DMS79 treated with DMSO at 0.1 percent for 48 hours (cell line): ENCODE measurements at regions not wholly inside any gene's neighbourhood (a gene's known extent, or its start where the extent isn't known, plus 50 kb on each side); places are given as distances from the start of the nearest gene placed in this dataset.
"Not testable (repeated sequence)": the region's sequence is repeated elsewhere in the genome, so short reads cannot be mapped to it uniquely, and the experiment has no call there.

Source experiments
- DNase-seq: peaks from one replicate; lab custom pipeline; 2025; lab: John Stamatoyannopoulos, UW

DNA sequence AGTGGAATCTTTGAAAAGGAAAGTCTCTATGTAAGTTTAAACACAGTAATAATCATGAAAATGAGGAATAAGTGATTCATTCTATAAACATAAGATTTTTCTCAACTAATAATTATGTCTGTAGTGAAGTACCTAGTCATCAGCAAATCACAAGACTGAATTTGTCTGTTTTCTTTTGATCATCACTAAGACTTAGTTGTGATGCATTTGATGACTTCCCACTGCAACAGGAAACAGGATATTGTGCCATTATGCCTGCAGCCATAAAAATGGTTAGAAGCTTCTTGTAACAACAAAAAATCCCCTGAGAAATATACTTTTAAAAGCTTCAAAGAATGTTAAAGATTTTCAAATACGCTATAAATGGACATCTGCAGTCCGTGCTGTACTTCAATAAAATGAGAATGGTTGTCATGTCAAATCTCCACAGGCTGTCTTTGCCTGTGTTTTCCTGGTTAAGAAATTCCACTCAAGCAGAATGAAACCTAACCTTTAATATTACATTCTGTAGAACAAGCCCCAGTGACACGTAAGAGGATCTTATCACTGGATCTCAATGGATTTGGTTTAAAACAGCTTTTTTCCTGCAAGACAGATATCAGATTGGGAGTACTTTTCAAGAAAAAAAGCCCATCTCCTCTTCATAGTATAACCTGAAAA lies 1262.3 kb upstream of the PHF14 start:
- DNase-seq: no peak

DNA sequence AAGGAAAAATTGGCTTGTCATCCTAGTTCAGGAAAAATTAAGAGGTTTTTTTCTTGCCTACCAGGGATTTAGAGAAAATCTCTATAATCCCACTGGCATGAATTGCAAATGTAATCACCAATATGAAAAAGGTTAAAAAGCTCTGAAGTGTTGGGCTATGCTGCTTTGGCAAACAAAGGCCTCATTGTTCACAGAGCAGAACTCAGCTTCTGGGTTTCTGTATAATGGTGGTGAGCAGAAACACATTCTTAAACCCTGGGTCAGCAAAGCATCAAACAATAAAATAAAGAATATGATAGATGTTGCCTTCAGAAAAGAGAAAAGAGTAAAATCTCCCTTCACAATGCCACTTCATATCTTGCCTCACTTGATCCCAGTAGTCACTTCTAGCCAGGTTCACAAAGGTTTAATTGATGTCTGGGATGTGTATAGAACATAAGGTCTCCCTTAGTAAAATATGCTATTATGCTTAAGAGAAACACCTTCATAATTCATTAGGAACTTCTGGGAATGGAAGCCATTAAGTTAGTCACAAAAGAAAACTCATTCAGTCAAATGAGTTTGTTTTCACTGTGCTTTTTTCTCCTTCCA lies 1255.5 kb upstream of the PHF14 start:
- no peak for DNase-seq

DNA sequence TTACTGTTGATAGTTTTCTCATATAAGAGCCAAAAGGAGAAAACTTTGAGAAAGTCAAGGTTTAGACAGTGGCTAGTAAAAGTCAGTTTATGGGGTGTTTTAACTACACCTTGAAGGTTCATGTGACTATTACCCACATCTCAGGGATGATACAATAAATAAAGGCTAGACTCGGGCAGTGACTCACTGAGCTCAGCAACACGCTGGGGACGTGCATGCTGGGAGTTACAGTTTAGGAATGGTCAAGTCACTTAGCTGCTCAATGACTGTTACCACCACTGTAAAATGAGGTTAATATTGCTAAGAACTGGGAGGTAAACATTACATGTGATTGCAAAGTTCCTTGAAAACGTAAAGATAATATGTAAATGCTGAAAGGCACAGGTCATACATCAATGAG lies 1254.4 kb upstream of the PHF14 start:
- no peak for DNase-seq

DNA sequence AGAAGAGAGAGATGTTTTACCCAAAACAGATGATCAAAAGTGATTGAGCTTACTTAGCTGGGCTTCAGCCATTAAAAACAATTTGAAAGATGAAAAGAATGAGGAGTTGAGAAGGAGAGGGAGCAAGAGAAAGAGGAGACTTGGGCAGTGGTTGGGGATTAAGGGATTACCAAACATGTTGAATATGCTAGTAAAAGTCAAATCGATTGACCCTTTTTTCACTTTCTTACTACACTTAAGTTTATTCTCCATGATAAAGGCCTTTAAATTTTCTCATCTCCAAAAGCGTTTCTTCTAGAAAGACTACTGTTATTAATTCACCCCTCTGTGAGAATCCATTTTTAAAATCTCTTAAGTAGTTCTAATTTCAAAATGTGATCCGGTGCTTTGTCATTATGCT lies 1254.0 kb upstream of the PHF14 start:
- DNase-seq: no peak

DNA sequence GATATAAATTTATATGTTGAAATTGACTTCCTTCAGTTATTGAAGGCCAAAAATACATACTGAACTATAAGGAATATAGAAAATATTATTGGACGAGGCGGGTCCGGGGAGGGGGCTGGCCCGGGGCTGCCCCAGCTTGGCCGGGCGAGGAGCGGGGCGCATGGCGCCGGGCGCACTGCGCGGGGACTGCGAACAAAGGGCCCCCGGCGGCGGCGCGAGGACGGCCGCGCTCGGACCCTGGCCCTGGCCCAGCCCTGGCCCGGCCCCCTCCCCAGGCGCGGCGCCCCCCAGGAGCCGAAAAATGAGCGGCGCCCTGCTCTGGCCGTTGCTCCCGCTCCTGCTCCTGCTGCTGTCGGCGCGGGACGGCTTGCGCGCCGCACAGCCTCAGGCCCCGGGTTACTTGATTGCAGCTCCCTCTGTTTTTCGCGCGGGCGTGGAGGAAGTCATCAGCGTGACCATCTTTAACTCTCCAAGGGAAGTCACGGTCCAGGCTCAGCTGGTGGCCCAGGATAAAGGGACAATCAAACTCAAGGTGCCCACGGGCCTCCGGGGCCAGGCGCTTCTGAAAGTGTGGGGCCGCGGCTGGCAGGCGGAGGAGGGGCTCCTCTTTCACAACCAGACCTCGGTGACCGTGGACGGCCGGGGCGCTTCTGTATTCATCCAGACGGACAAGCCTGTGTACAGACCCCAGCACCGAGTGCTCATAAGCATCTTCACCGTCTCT lies 1247.6 kb upstream of the PHF14 start:
- not testable (repeated sequence) for DNase-seq

DNA sequence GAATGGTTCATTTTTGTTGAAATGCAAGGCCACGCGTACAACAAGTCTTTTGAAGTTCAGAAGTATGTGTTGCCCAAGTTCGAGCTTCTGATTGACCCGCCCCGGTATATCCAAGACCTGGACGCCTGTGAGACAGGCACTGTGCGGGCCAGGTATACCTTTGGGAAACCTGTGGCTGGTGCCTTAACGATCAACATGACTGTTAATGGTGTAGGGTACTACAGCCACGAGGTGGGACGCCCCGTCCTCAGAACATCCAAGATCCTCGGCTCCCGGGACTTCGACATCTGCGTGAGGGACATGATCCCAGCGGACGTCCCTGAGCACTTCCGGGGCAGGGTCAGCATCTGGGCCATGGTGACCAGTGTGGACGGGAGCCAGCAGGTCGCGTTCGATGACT lies 1246.9 kb upstream of the PHF14 start:
- not testable (repeated sequence) for DNase-seq

DNA sequence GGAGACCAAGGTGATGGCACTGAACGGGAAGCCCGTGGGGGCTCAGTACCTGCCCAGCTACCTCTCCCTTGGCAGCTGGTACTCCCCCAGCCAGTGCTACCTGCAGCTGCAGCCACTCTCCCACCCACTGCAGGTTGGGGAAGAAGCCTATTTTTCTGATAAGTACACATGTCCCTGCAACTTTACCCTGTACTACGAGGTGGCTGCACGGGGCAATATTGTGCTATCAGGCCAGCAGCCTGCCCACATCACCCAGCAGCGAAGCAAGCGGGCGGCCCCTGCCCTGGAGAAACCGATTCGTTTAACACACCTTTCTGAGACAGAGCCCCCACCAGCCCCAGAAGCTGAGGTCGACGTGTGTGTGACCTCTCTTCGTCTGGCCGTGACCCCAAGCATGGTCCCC lies 1246.2 kb upstream of the PHF14 start:
- DNase-seq: not testable (repeated sequence)

DNA sequence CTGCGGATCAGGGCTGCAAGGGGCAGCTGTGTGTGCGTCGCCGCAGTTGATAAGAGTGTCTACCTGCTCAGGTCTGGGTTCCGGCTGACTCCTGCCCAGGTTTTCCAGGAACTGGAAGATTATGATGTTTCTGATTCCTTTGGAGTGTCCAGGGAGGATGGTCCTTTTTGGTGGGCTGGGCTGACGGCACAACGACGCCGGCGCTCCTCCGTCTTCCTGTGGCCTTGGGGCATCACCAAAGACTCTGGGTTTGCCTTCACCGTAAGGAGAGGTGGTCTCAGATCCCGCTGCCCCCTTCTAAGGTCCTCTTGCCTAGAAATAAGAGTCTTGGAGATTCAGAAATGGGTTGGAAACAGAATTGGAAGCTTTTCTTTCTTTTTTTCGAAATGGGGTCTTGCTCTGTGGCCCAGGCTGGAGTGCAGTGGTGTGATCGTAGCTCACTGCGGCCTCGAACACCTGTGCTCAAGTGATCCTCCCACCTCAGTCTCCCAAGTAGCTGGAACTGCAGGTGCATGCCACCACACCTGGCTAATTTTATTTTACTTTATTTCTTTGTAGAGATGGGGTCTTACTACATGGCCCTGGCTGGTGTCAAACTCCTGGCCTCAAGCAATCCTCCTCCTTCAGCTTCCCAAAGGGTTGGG lies 1245.5 kb upstream of the PHF14 start:
- DNase-seq: not testable (repeated sequence)

DNA sequence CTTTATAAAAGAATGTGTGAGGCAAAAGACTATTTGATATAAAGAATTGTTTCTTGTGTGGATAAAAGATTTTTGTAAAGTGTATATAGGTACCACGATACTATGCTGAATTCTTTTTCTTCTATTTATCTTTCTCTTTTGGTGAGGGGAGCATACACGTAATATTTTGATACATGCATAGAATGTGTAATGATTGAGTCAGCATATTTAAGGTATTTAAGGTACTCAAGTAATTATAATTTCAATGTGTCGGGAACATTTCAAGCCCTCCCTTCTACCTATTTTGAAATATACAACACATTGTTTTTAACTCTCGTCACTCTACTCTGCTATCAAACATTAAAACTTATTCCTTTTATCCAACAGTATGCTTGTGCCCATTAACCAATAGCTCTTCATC lies 1221.6 kb upstream of the PHF14 start:
- no peak for DNase-seq

DNA sequence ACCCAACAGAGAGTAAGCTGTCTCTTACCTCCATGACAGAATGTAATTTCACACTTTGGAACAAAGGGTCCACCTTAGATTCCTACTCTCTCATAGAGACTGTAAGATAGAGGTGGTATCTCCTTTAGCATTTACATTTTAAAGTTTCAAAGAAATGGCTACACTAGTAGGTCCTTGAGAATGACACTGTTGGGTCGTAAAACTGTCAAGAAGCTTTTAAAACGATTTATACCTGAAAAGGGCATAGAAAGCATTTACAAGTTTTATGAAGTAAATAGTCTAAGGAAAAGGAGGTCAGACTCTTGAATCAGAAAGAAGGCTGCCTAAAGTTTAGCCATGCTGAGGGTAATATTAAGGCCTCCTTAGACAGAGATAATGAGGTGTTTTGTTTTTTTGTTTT lies 1212.4 kb upstream of the PHF14 start:
- DNase-seq: no peak

DNA sequence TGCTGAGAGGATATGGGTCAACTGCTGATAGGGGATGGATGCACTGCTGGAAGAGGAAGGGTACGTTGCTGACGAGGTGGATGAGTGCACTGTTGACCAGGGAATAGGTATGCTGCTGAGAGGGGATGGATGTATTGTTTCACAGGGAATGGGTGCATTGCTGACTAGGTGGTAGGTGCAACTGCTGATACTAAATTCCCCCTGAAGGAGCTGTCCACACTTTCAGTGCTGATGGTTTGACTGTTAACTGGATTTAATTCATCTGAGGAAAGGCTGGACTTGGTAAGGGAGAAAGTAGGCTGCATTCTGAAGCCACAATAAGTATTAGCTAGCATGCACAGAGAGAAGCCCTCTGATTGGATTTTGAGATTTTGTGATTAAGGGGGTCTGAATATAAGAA lies 1196.8 kb upstream of the PHF14 start:
- DNase-seq: no peak

DNA sequence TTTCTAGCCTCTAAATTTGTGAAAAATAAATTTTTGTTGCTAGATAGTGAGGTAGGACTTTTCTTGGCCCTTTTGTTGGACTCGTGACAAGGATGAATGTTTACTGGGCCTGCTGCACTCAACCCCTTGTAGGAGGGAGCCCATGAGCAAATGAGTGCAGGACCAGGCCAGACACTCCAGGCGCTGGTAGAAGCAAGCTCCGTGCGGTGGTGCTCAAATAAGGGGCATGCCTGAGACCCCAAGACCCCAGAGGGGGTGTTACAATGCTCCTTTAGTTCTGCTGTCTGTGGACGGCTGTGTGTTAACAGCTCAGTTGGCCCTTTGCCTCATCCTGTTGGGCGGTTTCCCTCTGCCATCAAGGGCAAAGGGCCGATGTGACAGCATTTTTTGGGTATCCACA lies 1195.3 kb upstream of the PHF14 start:
- no peak for DNase-seq

DNA sequence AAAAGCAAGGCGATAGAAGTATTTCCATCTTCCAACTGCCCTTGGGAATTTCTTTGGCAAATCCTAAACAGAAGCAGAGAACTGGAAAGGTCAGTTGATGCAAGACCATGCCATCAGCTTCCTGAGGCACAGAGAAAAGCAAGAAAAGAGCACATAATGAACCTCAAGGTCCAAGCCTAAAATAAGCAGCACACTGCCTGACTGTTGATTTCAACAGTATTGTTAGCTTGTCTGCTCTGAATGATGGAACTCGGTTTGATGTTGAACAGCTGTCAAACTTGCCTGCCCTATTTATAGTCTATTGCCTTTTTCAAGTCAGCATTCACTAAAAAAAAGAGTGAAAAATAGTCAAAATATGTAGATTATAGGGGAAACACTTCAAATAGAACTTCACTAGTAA lies 1192.0 kb upstream of the PHF14 start:
- DNase-seq: no peak

DNA sequence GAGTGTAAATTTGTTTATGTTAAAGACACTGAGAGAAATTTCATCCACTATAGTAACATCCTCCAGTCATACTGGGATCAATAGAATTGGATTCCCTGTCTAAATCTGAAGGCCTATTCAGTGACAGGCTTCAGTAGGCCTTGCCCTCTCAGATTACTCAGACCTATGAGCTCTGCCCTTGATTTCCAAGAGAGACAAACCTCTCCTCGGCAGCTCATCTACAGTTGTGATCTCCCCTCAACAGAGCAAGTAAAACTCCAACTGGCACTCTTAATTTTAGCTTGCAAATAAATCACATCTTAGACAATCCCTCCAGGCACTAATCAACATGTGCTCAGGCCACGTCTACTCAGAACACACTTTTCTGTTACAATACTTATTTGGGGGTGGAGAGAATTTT lies 1191.4 kb upstream of the PHF14 start:
- DNase-seq: no peak

DNA sequence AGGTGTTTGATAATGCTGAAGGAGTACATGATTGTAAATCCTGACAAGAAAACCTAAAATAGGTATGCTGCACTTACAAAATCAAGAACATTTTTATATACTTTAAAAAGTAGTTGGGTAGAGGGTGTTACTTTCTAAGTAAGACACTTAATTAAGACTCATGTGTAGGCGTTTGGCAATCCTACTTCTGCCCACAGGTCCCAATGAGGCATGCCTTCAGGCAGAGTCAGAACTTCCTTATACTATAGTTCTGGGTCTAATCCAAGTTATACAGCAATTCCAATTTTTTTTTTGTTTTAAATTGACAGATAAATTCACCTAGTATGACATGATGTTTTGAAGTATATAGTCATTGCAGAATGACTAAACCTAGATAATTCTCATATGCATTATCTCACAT lies 1188.5 kb upstream of the PHF14 start:
- DNase-seq: no peak

DNA sequence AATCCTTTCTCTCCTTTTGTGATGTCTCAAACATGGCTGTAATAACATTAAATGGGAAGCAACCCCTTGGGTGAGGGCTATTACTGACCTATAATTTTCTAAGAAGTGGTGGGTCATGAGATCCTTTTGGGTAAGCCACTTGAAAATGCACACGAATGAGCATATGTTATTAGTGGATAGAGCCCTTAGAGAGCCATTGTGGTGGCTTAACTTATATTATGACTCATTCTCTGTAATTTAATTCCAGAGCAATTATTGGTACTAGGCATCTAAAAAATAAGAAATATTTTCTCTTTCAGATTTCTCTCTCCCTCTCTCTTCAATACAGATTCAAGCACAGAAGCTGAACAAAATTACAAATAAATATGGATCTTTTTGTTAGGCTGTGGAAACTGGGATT lies 1177.4 kb upstream of the PHF14 start:
- no peak for DNase-seq

DNA sequence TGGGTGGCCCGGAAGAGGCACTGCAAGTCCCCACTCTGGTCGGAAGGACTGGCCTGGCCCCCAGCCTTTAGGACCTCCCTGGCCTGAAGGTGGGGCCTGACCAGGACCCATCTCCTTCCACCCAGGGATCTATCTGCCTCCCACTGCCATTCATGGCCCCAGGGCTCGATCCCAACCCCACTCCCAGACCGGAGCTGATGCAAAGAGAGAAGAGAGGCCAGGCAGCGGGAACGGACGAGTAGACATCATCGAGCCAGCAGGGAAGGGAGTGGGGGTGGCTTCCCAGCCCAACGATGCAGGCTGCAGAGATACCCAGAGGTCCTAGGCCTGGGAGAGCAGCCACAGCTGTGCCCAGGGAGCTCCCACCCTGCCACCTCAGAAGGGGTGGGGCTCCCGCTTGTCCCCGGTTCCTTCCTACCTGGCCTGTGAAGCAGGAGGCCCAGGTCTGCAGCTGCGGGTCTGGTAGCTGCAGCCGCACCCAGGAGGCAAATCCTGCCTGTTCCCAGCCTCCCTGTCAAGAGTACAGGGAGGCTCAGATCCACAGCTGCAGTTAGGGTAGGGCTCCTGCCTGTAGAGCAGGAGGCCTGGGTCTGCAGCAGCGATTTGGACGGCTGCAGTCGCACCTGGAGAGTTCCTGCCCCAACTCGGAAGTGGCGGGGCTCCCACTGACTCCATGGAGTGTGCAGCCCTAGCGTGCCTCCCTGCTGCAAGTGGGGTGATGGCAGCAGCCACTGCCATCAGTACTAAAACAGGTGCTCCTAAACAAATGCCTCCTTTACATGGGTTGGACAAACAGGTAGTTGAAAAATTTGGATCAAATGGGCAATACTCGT lies 1151.0 kb upstream of the PHF14 start:
- no peak for DNase-seq

DNA sequence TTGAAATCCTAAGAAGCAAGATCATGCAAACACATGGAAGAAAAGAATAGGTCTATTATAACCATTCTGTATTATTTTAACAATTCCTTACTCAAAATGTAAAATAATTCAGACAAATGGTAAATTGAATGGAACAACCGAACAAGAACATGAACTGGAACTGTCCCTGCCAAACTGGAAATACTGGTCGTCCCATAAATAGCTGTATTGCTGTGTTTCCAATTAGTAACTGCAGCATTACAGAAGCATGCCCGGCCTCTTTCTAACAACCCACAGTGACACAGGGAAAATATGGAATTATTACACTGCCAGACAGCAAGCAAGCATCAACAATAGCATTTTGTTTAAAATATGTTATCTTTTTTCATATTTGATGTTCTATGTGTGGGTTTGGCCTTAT lies 1138.5 kb upstream of the PHF14 start:
- DNase-seq: no peak

DNA sequence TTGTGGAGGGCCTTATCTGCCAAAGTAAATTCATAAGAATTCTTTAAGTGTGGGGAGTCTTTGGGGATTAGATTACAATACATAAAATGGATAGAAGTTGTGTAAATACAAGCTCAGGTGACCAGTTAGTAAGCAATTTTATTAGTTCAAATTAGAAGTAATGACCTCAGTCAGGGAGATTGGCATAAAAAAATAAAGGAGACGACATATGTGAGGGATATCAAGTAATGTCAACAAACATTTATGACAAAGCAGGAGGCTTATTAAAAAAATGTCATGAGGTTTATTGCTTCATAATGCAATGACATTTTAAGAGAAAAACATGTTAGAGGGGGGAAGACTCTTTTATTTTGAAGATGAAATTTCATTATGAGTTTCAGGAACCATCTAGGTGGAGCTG lies 1137.0 kb upstream of the PHF14 start:
- no peak for DNase-seq

DNA sequence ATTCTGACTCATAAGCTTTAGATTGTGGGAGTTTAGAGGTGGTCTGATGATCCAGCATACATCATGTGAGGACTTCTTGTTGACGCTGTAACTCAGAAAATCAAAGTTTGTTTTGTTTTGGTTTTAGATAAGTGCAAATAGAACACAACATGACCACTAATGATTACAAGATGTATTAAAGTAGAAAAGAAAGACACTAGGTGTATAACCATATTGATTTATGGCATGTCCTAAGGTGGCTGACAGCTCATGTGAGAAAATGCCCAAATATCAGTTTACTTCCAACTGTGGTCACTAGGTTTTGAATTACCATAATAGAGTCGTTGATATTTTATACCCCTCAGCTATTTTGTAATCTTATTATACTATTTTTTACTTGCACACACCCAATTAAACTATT lies 1131.4 kb upstream of the PHF14 start:
- DNase-seq: no peak

DNA sequence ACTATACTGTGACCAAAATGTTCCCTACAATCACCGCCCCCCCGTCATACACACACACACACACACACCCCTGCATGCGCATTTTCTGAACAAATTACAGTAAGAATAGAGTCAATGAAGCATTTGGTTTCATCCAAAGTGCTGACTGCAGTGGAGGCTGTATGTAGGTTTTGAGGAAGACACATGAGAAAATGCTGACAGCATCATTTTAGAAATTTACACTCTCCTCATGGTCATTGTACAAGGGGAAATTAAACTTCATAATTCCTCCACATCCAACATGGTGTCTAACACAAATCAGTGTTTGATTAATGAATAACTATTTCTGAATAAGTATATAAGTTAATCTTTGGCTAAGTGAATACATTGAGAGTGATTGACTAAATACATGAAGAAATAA lies 1126.8 kb upstream of the PHF14 start:
- no peak for DNase-seq

DNA sequence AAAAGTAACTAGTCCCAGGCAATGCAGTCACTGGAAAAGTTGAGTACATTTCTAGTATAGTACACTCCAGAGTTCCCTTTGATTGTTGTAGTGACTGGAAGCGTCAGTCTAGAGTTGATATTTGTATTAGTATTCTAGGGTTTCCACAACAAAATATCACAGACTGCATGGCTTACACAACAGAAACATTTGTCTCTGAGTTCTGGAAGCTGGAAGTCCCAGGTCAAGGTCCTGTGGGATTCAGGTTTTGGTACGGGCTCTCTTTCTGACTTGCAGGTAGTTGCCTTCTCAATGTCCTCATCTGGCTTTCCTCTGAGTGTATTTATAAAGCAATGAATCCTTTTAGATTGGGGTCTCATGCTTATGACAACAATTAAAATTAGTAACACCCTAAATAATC lies 1119.1 kb upstream of the PHF14 start:
- DNase-seq: no peak
